Cardiac muscle cell (in vitro differentiated cells and primary cell): ENCODE measurements at regions not wholly inside any gene's neighbourhood (a gene's known extent, or its start where the extent isn't known, plus 50 kb on each side); places are given as distances from the start of the nearest gene placed in this dataset.

ENCODE experiments used
- DNase-seq, 2 donors: peaks; one replicate each; pipeline versions ENCODE4 v3.0.0 to v3.0.0-alpha.2; 2010 to 2017; ENCODE audit warnings: low read depth in 1 of 2, low spot score in 1 of 2
- H3K27ac ChIP-seq: fragments of 200-600 bp; sonication (generic); 2 replicates; pipeline ENCODE4 v1.5.1; 2016
- H3K27me3 ChIP-seq: fragments of 200-600 bp; sonication (generic); 2 replicates; pipeline ENCODE4 v1.6.0; 2016; ENCODE audit warnings: control low read depth
- H3K36me3 ChIP-seq: fragments of 200-600 bp; sonication (generic); 2 replicates; pipeline ENCODE4 v1.5.1; 2016; ENCODE audit warnings: control low read depth
- H3K4me1 ChIP-seq: fragments of 200-600 bp; sonication (generic); 2 replicates; pipeline ENCODE4 v1.8.1; 2017; ENCODE audit warnings: low read depth, mild to moderate bottlenecking, mixed run types
- H3K4me3 ChIP-seq: fragments of 200-600 bp; sonication (generic); 2 replicates; pipeline ENCODE4 v1.5.1; 2016; ENCODE audit warnings: mild to moderate bottlenecking
- H3K9me3 ChIP-seq: fragments of 200-600 bp; sonication (generic); 2 replicates; pipeline ENCODE4 v1.5.1; 2017; ENCODE audit warnings: low read depth, mild to moderate bottlenecking, control low read depth
- CTCF ChIP-seq: IDR thresholded peaks from 2 replicates; pipeline ENCODE4 v1.5.1; 2012; ENCODE audit warnings: low read depth, mild to moderate bottlenecking, low read length

- no peak for TF ChIP-seq CTCF
- H3K9me3 ChIP-seq = no peaks in the 10 kb centered on the region
- H3K4me3 ChIP-seq = no peak overlapping the region
- H3K27me3 ChIP-seq = no peaks in the 10 kb centered on the region
- peaks cover 8% of the 10 kb centered on the region for H3K4me1 ChIP-seq
- H3K36me3 ChIP-seq = no peaks in the 10 kb centered on the region
- DNase-seq = no peak
- H3K27ac ChIP-seq = no peak overlapping the region
These were observed 124.2 kb upstream of the CXCR4 start for GRCh38 chr2:136242100-136242499.

- H3K27me3 ChIP-seq = no peaks in the 10 kb centered on the region
- TF ChIP-seq CTCF = no peak
These were observed 121.2 kb upstream of the CXCR4 start for GRCh38 chr2:136239079-136239685.

GRCh38 chr2:136238286-136239078 lies 120.5 kb upstream of the CXCR4 start:
- Histone ChIP-seq H3K4me3 (no peak overlapping the region), H3K4me1 (no peaks in the 10 kb centered on the region), H3K9me3 (no peaks in the 10 kb centered on the region), H3K36me3 (no peaks in the 10 kb centered on the region), H3K27me3 (no peaks in the 10 kb centered on the region), H3K27ac (no peak overlapping the region)
- DNase-seq = peak in 1 of 2 donors; percentile 46
- no peak for TF ChIP-seq CTCF

More at GRCh38 chr2:136239079-136239685, 121.2 kb upstream of the CXCR4 start:
- H3K36me3 ChIP-seq = no peaks in the 10 kb centered on the region
- no peak overlapping the region for H3K27ac ChIP-seq
- DNase-seq = no peak
- H3K4me3 ChIP-seq = no peak overlapping the region
- no peaks in the 10 kb centered on the region for H3K4me1 ChIP-seq
- no peaks in the 10 kb centered on the region for H3K9me3 ChIP-seq

GRCh38 chr2:136236019-136236418 lies 118.1 kb upstream of the CXCR4 start:
- TF ChIP-seq CTCF = no peak
- no peak overlapping the region for H3K27ac ChIP-seq
- no peak overlapping the region for H3K4me3 ChIP-seq
- no peaks in the 10 kb centered on the region for H3K9me3 ChIP-seq
- no peaks in the 10 kb centered on the region for H3K36me3 ChIP-seq
- H3K4me1 ChIP-seq = peaks cover 4% of the 10 kb centered on the region
- DNase-seq = peak in 1 of 2 donors; percentile 60
- H3K27me3 ChIP-seq = no peaks in the 10 kb centered on the region

GRCh38 chr2:136235546-136235945 lies 117.6 kb upstream of the CXCR4 start:
- peak in 1 of 2 donors; percentile 17 for DNase-seq
- Histone ChIP-seq H3K27ac (no peak overlapping the region), H3K27me3 (no peaks in the 10 kb centered on the region), H3K4me1 (peaks cover 4% of the 10 kb centered on the region), H3K36me3 (no peaks in the 10 kb centered on the region), H3K9me3 (no peaks in the 10 kb centered on the region), H3K4me3 (no peak overlapping the region)
- TF ChIP-seq CTCF = no peak
